SK-N-SH (cell line): ENCODE measurements at regions not wholly inside any gene's neighbourhood (a gene's known extent, or its start where the extent isn't known, plus 50 kb on each side); places are given as distances from the start of the nearest gene placed in this dataset.

Experiments used
- CTCF ChIA-PET: fragments of 300-600, 350-600 bp; formaldehyde crosslinking; extraction: SDS; loops from one replicate; lab custom pipeline; 2021; lab: Yijun Ruan, JAX
- POLR2A ChIA-PET: fragments of 350-600 bp; sonication (Branson Sonifier 250); formaldehyde crosslinking; extraction: SDS; loops from one replicate; lab custom pipeline; 2020; ENCODE audit warnings: antibody characterized with exemption, inconsistent platforms; lab: Yijun Ruan, JAX
- DNase-seq: peaks from one replicate; pipeline ENCODE4 v3.0.0; 2012
- H2AFZ ChIP-seq: fragments of 200-600 bp; sonication (generic); 2 replicates; pipeline ENCODE4 v1.8.1; 2016; ENCODE audit warnings: antibody characterized with exemption, mild to moderate bottlenecking, low read depth
- H3F3A ChIP-seq: fragments of 200-600 bp; sonication (generic); replicated peaks from 2 replicates; pipeline ENCODE3; 2016; ENCODE audit warnings: antibody characterized with exemption, mild to moderate bottlenecking; ENCODE audit not compliant: insufficient read depth
- H3K27ac ChIP-seq, 2 experiments: fragments of 200-500 bp in 1 of 2; fragments of 200-600 bp in 1 of 2; sonication (Bioruptor generic) in 1 of 2; sonication (generic), shearing (Covaris generic) in 1 of 2; 2 replicates each; pipeline versions ENCODE4 v1.5.1 to v1.6.1; 2014 to 2016; ENCODE audit warnings: low read depth in 2 of 2, inconsistent platforms in 1 of 2, low read length in 1 of 2, mild to moderate bottlenecking in 1 of 2, mixed read lengths in 1 of 2
- H3K27me3 ChIP-seq: fragments of 200-600 bp; sonication (generic), shearing (Covaris generic); 2 replicates; pipeline ENCODE4 v1.6.1; 2016; ENCODE audit warnings: mixed run types; ENCODE audit not compliant: insufficient read depth
- H3K36me3 ChIP-seq, 2 experiments: fragments of 200-500 bp in 1 of 2; fragments of 200-600 bp in 1 of 2; sonication (Bioruptor generic) in 1 of 2; sonication (generic) in 1 of 2; replicated peaks in 1 of 2; 2 replicates each; pipeline versions ENCODE3 to v1.5.1; 2014 to 2016; ENCODE audit warnings: low read length in 1 of 2, mild to moderate bottlenecking in 1 of 2; ENCODE audit not compliant: insufficient read depth in 2 of 2, control insufficient read depth in 1 of 2
- H3K4me1 ChIP-seq, 2 experiments: fragments of 200-500 bp in 1 of 2; fragments of 200-600 bp in 1 of 2; sonication (Bioruptor generic) in 1 of 2; sonication (generic), shearing (Covaris generic) in 1 of 2; 2 replicates each; pipeline versions ENCODE4 v1.5.1 to v1.6.1; 2014 to 2016; ENCODE audit warnings: low read depth in 1 of 2, low read length in 1 of 2, mixed run types in 1 of 2; ENCODE audit not compliant: insufficient read depth in 2 of 2, control insufficient read depth in 1 of 2
- H3K4me2 ChIP-seq: fragments of 200-600 bp; sonication (generic), shearing (Covaris generic); 2 replicates; pipeline ENCODE4 v1.6.1; 2017; ENCODE audit warnings: mixed run types
- H3K4me3 ChIP-seq, 2 experiments: fragments of 200-500 bp in 1 of 2; fragments of 200-600 bp in 1 of 2; sonication (Bioruptor generic) in 1 of 2; sonication (generic), shearing (Covaris generic) in 1 of 2; 2 replicates each; pipeline versions ENCODE4 v1.5.1 to v1.8.1; 2014 to 2016; ENCODE audit warnings: low read depth in 2 of 2, inconsistent platforms in 1 of 2, low read length in 1 of 2, mild to moderate bottlenecking in 1 of 2, mixed read lengths in 1 of 2, moderate library complexity in 1 of 2
- H3K79me2 ChIP-seq: fragments of 200-600 bp; sonication (generic); 2 replicates; pipeline ENCODE4 v1.8.1; 2017; ENCODE audit warnings: mild to moderate bottlenecking; ENCODE audit not compliant: insufficient read depth
- H3K9ac ChIP-seq: fragments of 200-600 bp; sonication (generic); 2 replicates; pipeline ENCODE4 v1.6.1; 2017; ENCODE audit warnings: mixed run types
- H3K9me2 ChIP-seq: fragments of 200-600 bp; sonication (generic); 2 replicates; pipeline ENCODE4 v1.6.1; 2017; ENCODE audit warnings: mixed run types
- H3K9me3 ChIP-seq: fragments of 200-600 bp; sonication (generic); 2 replicates; pipeline ENCODE4 v1.6.1; 2017; ENCODE audit warnings: mixed run types, mild to moderate bottlenecking, moderate library complexity
- H4K20me1 ChIP-seq: fragments of 200-600 bp; sonication (generic); 2 replicates; pipeline ENCODE4 v1.6.1; 2017; ENCODE audit warnings: mild to moderate bottlenecking, mixed run types; ENCODE audit not compliant: insufficient read depth
- GATA2 ChIP-seq: sonication (generic); formaldehyde crosslinking; IDR thresholded peaks from 2 replicates; pipeline ENCODE4 v1.5.0; 2020; ENCODE audit warnings: mild to moderate bottlenecking, missing genetic modification reagents
- NRF1 ChIP-seq: IDR thresholded peaks from 2 replicates; pipeline ENCODE4 v1.6.1; 2012; ENCODE audit warnings: low read depth, mild to moderate bottlenecking, low read length
- RFX5 ChIP-seq: IDR thresholded peaks from 2 replicates; pipeline ENCODE4 v1.6.1; 2012; ENCODE audit warnings: mild to moderate bottlenecking, improper control_type of control experiment, low read length
- SMC3 ChIP-seq: IDR thresholded peaks from 2 replicates; pipeline ENCODE4 v1.6.1; 2012; ENCODE audit warnings: low read depth, low read length, improper control_type of control experiment
- TAF1 ChIP-seq: IDR thresholded peaks from 2 replicates; pipeline ENCODE4 v1.6.1; 2012; ENCODE audit warnings: low read depth, mild to moderate bottlenecking, low read length, moderate library complexity, borderline replicate concordance
- TCF12 ChIP-seq: IDR thresholded peaks from 2 replicates; pipeline ENCODE4 v1.4.0; 2012
- WGBS: methylation state at CpG from one replicate; pipeline ENCODE4 v1.1.6; 2017; ENCODE audit warnings: low lambda C conversion rate; 5-methylcytosine and 5-hydroxymethylcytosine counted together
- TF ChIP-seq, protein P1 (sequence below): IDR thresholded peaks from 2 replicates; pipeline ENCODE4 v1.4.0; 2012; ENCODE audit warnings: low read depth, borderline replicate concordance
- TF ChIP-seq, protein P2 (sequence below): fragments of 200-600 bp; sonication (generic); IDR thresholded peaks from 2 replicates; pipeline ENCODE4 v1.6.1; 2017; ENCODE audit warnings: antibody characterized with exemption, mild to moderate bottlenecking, moderate library complexity
- TF ChIP-seq, protein P3 (sequence below): IDR thresholded peaks from 2 replicates; pipeline ENCODE4 v1.4.0; 2012; ENCODE audit warnings: low read depth, borderline replicate concordance

DNA sequence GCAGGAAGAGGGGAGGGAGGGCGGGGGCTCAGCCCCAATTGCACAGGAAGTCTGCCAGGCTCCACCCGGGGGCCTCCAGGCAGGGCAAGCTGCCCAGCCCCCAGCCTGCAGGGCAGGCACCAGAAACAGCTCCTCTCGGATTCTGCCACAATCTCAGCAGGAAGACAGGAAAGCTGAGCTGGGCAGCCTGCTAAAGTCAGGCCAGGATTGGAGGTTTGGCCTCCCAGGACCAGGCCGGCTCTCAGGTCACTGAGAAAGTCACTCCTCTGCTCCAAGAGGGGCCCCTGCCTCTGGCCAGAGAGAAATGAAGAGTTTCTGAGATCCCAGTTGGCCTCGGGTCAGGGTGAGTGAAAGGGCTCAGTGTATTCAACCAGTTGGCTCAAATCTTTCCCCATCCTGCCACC, 54.6 kb upstream of the STXBP1 start (continued):
- TF ChIP-seq, protein P1, sequence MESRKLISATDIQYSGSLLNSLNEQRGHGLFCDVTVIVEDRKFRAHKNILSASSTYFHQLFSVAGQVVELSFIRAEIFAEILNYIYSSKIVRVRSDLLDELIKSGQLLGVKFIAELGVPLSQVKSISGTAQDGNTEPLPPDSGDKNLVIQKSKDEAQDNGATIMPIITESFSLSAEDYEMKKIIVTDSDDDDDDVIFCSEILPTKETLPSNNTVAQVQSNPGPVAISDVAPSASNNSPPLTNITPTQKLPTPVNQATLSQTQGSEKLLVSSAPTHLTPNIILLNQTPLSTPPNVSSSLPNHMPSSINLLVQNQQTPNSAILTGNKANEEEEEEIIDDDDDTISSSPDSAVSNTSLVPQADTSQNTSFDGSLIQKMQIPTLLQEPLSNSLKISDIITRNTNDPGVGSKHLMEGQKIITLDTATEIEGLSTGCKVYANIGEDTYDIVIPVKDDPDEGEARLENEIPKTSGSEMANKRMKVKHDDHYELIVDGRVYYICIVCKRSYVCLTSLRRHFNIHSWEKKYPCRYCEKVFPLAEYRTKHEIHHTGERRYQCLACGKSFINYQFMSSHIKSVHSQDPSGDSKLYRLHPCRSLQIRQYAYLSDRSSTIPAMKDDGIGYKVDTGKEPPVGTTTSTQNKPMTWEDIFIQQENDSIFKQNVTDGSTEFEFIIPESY: no peak
- TF ChIP-seq, protein P2, sequence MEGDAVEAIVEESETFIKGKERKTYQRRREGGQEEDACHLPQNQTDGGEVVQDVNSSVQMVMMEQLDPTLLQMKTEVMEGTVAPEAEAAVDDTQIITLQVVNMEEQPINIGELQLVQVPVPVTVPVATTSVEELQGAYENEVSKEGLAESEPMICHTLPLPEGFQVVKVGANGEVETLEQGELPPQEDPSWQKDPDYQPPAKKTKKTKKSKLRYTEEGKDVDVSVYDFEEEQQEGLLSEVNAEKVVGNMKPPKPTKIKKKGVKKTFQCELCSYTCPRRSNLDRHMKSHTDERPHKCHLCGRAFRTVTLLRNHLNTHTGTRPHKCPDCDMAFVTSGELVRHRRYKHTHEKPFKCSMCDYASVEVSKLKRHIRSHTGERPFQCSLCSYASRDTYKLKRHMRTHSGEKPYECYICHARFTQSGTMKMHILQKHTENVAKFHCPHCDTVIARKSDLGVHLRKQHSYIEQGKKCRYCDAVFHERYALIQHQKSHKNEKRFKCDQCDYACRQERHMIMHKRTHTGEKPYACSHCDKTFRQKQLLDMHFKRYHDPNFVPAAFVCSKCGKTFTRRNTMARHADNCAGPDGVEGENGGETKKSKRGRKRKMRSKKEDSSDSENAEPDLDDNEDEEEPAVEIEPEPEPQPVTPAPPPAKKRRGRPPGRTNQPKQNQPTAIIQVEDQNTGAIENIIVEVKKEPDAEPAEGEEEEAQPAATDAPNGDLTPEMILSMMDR: no peak
- TF ChIP-seq RFX5 (no peak), TAF1 (peak; percentile 45; the same call in 1 of the 2 replicates), NRF1 (no peak)
- TF ChIP-seq, protein P3, sequence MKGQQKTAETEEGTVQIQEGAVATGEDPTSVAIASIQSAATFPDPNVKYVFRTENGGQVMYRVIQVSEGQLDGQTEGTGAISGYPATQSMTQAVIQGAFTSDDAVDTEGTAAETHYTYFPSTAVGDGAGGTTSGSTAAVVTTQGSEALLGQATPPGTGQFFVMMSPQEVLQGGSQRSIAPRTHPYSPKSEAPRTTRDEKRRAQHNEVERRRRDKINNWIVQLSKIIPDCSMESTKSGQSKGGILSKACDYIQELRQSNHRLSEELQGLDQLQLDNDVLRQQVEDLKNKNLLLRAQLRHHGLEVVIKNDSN: no peak

DNA sequence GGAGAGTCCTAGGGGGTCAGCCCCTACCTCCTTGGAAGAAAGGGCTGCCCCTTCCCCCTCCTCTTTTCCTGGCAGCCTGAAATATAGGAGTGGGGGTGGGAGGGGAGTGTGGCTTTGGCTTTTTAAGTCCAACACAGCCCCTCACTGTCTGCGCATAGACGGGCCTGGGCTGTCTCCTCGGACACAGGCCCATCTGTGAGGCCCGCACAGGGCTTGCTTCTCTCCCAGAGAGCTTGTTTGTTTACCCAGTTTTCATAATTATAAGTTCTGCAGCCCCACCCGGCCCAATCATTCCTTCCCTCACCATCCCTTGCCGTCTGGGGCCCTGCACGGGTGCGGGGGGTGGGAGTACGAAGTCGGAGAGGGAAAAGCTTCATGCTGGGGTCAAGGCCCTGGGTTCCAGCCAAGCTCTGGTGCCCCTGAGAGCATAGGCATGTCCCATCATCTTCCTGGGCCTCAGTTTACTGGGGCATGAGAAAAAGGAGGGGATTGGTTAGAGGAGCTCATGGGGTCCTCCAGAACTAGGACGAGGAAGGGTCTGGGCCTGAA, 54.0 kb upstream of the STXBP1 start:
- WGBS: 72% methylated on average over 11 of the region's 11 CpGs
- H3K4me1 ChIP-seq: peaks cover 38 to 73% of the 10 kb centered on the region in 2 experiments; a peak in 3 of 4 replicates
- peak overlapping the region; percentile 80 for H3K4me2 ChIP-seq
- no peak overlapping the region for H2AFZ ChIP-seq
- CTCF ChIA-PET: interaction anchor here (0.9 to 5.5 kb wide), 7 partner anchors 9 to 177 kb away, joined by 3 to 23 read pairs (median 5); partner anchors contain the start of gene TOR2A
- peak overlapping the region; percentile 92 to 94 for H3K27ac ChIP-seq
- H4K20me1 ChIP-seq: peaks cover 34% of the 10 kb centered on the region
- H3K4me3 ChIP-seq: peak overlapping the region in 1 of 2 experiments; percentile 33; a peak in 1 of 4 replicates
- peaks cover 8 to 39% of the 10 kb centered on the region in 2 experiments for H3K36me3 ChIP-seq
- peaks cover 95% of the 10 kb centered on the region for H3K79me2 ChIP-seq
- H3K27me3 ChIP-seq: no peaks in the 10 kb centered on the region
- no peaks in the 10 kb centered on the region for H3K9me3 ChIP-seq
- peaks cover 55% of the 10 kb centered on the region for H3F3A ChIP-seq
- DNase-seq: no peak
- POLR2A ChIA-PET: interaction anchor here (0.5 to 1.9 kb wide), 2 partner anchors 9 to 235 kb away, joined by 3 to 5 read pairs; no protein-coding TSS in a partner anchor
- no peak for TF ChIP-seq SMC3
- TF ChIP-seq TCF12: no peak
- TF ChIP-seq GATA2 (CRISPR knock-in tag): no peak
- TF ChIP-seq, all 33 proteins: peak for 0
- Histone ChIP-seq H3K9ac (peak overlapping the region; percentile 45; the same call in 1 of the 2 replicates), H3K9me2 (no peaks in the 10 kb centered on the region)
